Fibroblast of gingiva (primary cell): ENCODE measurements at regions not wholly inside any gene's neighbourhood (a gene's known extent, or its start where the extent isn't known, plus 50 kb on each side); places are given as distances from the start of the nearest gene placed in this dataset.

Experiments used
- DNase-seq: peaks from one replicate; pipeline ENCODE4 v3.0.0-alpha.2; 2011; ENCODE audit warnings: low read depth

- DNase-seq = no peak
These were observed 346.4 kb upstream of the FAM241A start for GRCh38 chr4:111798840-111799239.

GRCh38 chr4:111800551-111800950 lies 344.7 kb upstream of the FAM241A start:
- no peak for DNase-seq

- DNase-seq = peak; percentile 3
These were observed 343.1 kb upstream of the FAM241A start for GRCh38 chr4:111802191-111802590.

GRCh38 chr4:111806331-111806730 lies 338.9 kb upstream of the FAM241A start:
- DNase-seq = no peak

- DNase-seq = no peak
These were observed 337.7 kb upstream of the FAM241A start for GRCh38 chr4:111807576-111807975.

- DNase-seq = no peak
These were observed 337.1 kb upstream of the FAM241A start for GRCh38 chr4:111808174-111808573.

GRCh38 chr4:111811661-111812060 lies 333.6 kb upstream of the FAM241A start:
- no peak for DNase-seq

- DNase-seq = no peak
These were observed 333.1 kb upstream of the FAM241A start for GRCh38 chr4:111812114-111812513.

- no peak for DNase-seq
These were observed 332.5 kb upstream of the FAM241A start for GRCh38 chr4:111812760-111813159.

GRCh38 chr4:111813555-111814140 lies 331.6 kb upstream of the FAM241A start:
- no peak for DNase-seq

GRCh38 chr4:111814961-111815360 lies 330.3 kb upstream of the FAM241A start:
- no peak for DNase-seq

GRCh38 chr4:111821342-111821741 lies 323.9 kb upstream of the FAM241A start:
- no peak for DNase-seq

GRCh38 chr4:111836601-111837000 lies 308.7 kb upstream of the FAM241A start:
- DNase-seq = no peak

GRCh38 chr4:111837761-111838160 lies 307.5 kb upstream of the FAM241A start:
- DNase-seq = no peak

- no peak for DNase-seq
These were observed 306.8 kb upstream of the FAM241A start for GRCh38 chr4:111838406-111838930.

- no peak for DNase-seq
These were observed 306.1 kb upstream of the FAM241A start for GRCh38 chr4:111839141-111839540.

GRCh38 chr4:111842336-111842735 lies 302.9 kb upstream of the FAM241A start:
- no peak for DNase-seq

GRCh38 chr4:111847296-111848008 lies 297.8 kb upstream of the FAM241A start:
- no peak for DNase-seq

- DNase-seq = no peak
These were observed 295.4 kb upstream of the FAM241A start for GRCh38 chr4:111849746-111850284.

- peak; percentile 15 for DNase-seq
These were observed 290.7 kb upstream of the FAM241A start for GRCh38 chr4:111854494-111855087.

- DNase-seq = no peak
These were observed 289.9 kb upstream of the FAM241A start for GRCh38 chr4:111855308-111855707.

- no peak for DNase-seq
These were observed 281.2 kb upstream of the FAM241A start for GRCh38 chr4:111864066-111864465.

GRCh38 chr4:111869339-111869738 lies 275.9 kb upstream of the FAM241A start:
- DNase-seq = no peak
